Mammary epithelial cell (primary cell): ENCODE measurements at regions not wholly inside any gene's neighbourhood (a gene's known extent, or its start where the extent isn't known, plus 50 kb on each side); places are given as distances from the start of the nearest gene placed in this dataset.

Source experiments
- CTCF ChIP-seq, 2 donors: IDR thresholded peaks in 1 of 2; conservative IDR thresholded peaks in 1 of 2; 2 replicates each; pipeline ENCODE4 v1.5.1; 2011 to 2012; ENCODE audit warnings: inconsistent platforms in 2 of 2, low read length in 2 of 2, mild to moderate bottlenecking in 2 of 2, control low read depth in 1 of 2, low read depth in 1 of 2; ENCODE audit not compliant: insufficient read depth in 1 of 2; ENCODE audit errors: extremely low read depth in 1 of 2
- EZH2 ChIP-seq: IDR thresholded peaks from 2 replicates; pipeline ENCODE4 v1.6.1; 2012; ENCODE audit warnings: low read length, inconsistent platforms, borderline replicate concordance

GRCh38 chr4:4711902-4712301, 147.6 kb upstream of the MSX1 start:
- no peak for TF ChIP-seq EZH2
- no peak for TF ChIP-seq CTCF (conservative IDR thresholded peaks at IDR 0.05 in 1 of 2, IDR thresholded peaks at IDR 0.05 in 1 of 2; ENCODE audit: extremely low read depth in 1 of 2, insufficient read depth in 1 of 2, low read depth in 1 of 2, low read length in 2 of 2)
